ENCODE measurements at regions not wholly inside any gene's neighbourhood (a gene's known extent, or its start where the extent isn't known, plus 50 kb on each side); places are given as distances from the start of the nearest gene placed in this dataset.

- no peak for TF ChIP-seq HOXC10 (CRISPR knock-in tag; IDR thresholded peaks at IDR 0.05)
- TF ChIP-seq GLIS2 (tag by site-specific recombination; IDR thresholded peaks at IDR 0.05), result no peak
Measured at GRCh38 chr2:155689791-155690190, 642.7 kb downstream of the NR4A2 start (continued).

GRCh38 chr2:155687181-155687580 is 645.3 kb downstream of the NR4A2 start:
- no peaks in the 10 kb centered on the region for H3K4me1 ChIP-seq (ENCODE audit: control insufficient read depth, insufficient read depth, low read length)
- no peak overlapping the region for H3K4me3 ChIP-seq (ENCODE audit: low read depth, low read length)
- no peaks in the 10 kb centered on the region for H3K9me3 ChIP-seq (ENCODE audit: control insufficient read depth, insufficient read depth, low read depth, low read length)
- no peak overlapping the region for H3K27ac ChIP-seq (ENCODE audit: extremely low read depth, low read depth, low read length)
- CTCF ChIA-PET, result interaction anchor here (0.7 kb wide), 1 partner anchor 16 kb away, joined by 3 read pairs; no protein-coding TSS in a partner anchor
- POLR2A ChIA-PET, result no interaction called here
- no peaks in the 10 kb centered on the region for H3K36me3 ChIP-seq (ENCODE audit: control insufficient read depth in 2 of 2, insufficient read depth in 1 of 2, low read length in 2 of 2)
- TF ChIP-seq ZNF521 (tag by site-specific recombination; IDR thresholded peaks at IDR 0.05) (no peak), GLIS1 (tag by site-specific recombination; IDR thresholded peaks at IDR 0.05) (no peak), ZNF23 (tag by site-specific recombination; IDR thresholded peaks at IDR 0.05; ENCODE audit: borderline replicate concordance) (no peak), ZNF76 (tag by site-specific recombination; IDR thresholded peaks at IDR 0.05; ENCODE audit: borderline replicate concordance, low read depth) (no peak), ZNF768 (tag by site-specific recombination; IDR thresholded peaks at IDR 0.05) (no peak), CTCF (tag by site-specific recombination; IDR thresholded peaks at IDR 0.05) (no peak), GLI4 (tag by site-specific recombination; IDR thresholded peaks at IDR 0.05) (no peak), ZNF837 (tag by site-specific recombination; IDR thresholded peaks at IDR 0.05) (no peak), ZNF555 (tag by site-specific recombination; conservative IDR thresholded peaks at IDR 0.05) (no peak), ZSCAN23 (tag by site-specific recombination; IDR thresholded peaks at IDR 0.05) (no peak), PRDM10 (tag by site-specific recombination; IDR thresholded peaks at IDR 0.05) (no peak), ZNF600 (tag by site-specific recombination; IDR thresholded peaks at IDR 0.05) (no peak), YY2 (tag by site-specific recombination; IDR thresholded peaks at IDR 0.05) (no peak), ZNF112 (tag by site-specific recombination; IDR thresholded peaks at IDR 0.05) (no peak), ZNF514 (tag by site-specific recombination; IDR thresholded peaks at IDR 0.05) (no peak), ZBTB10 (tag by site-specific recombination; IDR thresholded peaks at IDR 0.05) (no peak), ZNF202 (tag by site-specific recombination; IDR thresholded peaks at IDR 0.05; ENCODE audit: borderline replicate concordance) (no peak)
